Smooth muscle cell (in vitro differentiated cells): ENCODE measurements at regions not wholly inside any gene's neighbourhood (a gene's known extent, or its start where the extent isn't known, plus 50 kb on each side); places are given as distances from the start of the nearest gene placed in this dataset.

ENCODE experiments used
- DNase-seq: peaks from one replicate; lab custom pipeline; 2025; ENCODE audit not compliant: unreplicated experiment; lab: John Stamatoyannopoulos, UW
- H2AFZ ChIP-seq: fragments of 200-600 bp; sonication (generic); 2 replicates; pipeline ENCODE4 v1.6.0; 2016; ENCODE audit warnings: antibody characterized with exemption, low read depth, mild to moderate bottlenecking
- H3F3A ChIP-seq: fragments of 200-600 bp; sonication (generic); 2 replicates; pipeline ENCODE4 v1.6.0; 2017; ENCODE audit warnings: antibody characterized with exemption, low read depth
- H3K27ac ChIP-seq: fragments of 200-600 bp; sonication (generic); 2 replicates; pipeline ENCODE4 v1.5.1; 2016; ENCODE audit warnings: low read depth, mild to moderate bottlenecking
- H3K27me3 ChIP-seq: fragments of 200-600 bp; sonication (generic); 2 replicates; pipeline ENCODE4 v1.6.1; 2016; ENCODE audit warnings: low read depth, mild to moderate bottlenecking
- H3K36me3 ChIP-seq: fragments of 200-600 bp; sonication (generic); 2 replicates; pipeline ENCODE4 v1.5.1; 2016; ENCODE audit warnings: low read depth
- H3K4me1 ChIP-seq: fragments of 200-600 bp; sonication (generic); 2 replicates; pipeline ENCODE4 v1.5.1; 2016; ENCODE audit warnings: low read depth
- H3K4me2 ChIP-seq: fragments of 200-600 bp; sonication (generic); 2 replicates; pipeline ENCODE4 v1.6.0; 2016; ENCODE audit warnings: mild to moderate bottlenecking
- H3K4me3 ChIP-seq: fragments of 200-600 bp; sonication (generic); 2 replicates; pipeline ENCODE4 v1.5.1; 2016; ENCODE audit warnings: mild to moderate bottlenecking
- H3K79me2 ChIP-seq: fragments of 200-600 bp; sonication (generic); 2 replicates; pipeline ENCODE4 v1.6.0; 2016; ENCODE audit warnings: low read depth, mild to moderate bottlenecking
- H3K9ac ChIP-seq: fragments of 200-600 bp; sonication (generic); 2 replicates; pipeline ENCODE4 v1.6.0; 2016; ENCODE audit warnings: low read depth
- H3K9me3 ChIP-seq: fragments of 200-600 bp; sonication (generic); replicated peaks from 2 replicates; pipeline ENCODE4 v1.5.1; 2016; ENCODE audit warnings: low read depth
- H4K20me1 ChIP-seq: fragments of 200-600 bp; sonication (generic); 2 replicates; pipeline ENCODE4 v1.6.0; 2016; ENCODE audit warnings: low read depth
- WGBS: methylation state at CpG from one replicate; pipeline ENCODE4 v1.1.7; 2016; ENCODE audit warnings: low lambda C conversion rate; 5-methylcytosine and 5-hydroxymethylcytosine counted together
- TF ChIP-seq, protein P1 (sequence below): fragments of 200-600 bp; sonication (generic); IDR thresholded peaks from 2 replicates; pipeline ENCODE4 v1.5.1; 2017; ENCODE audit warnings: borderline replicate concordance, mild to moderate bottlenecking, antibody characterized with exemption; ENCODE audit not compliant: insufficient read depth, poor library complexity, severe bottlenecking

DNA sequence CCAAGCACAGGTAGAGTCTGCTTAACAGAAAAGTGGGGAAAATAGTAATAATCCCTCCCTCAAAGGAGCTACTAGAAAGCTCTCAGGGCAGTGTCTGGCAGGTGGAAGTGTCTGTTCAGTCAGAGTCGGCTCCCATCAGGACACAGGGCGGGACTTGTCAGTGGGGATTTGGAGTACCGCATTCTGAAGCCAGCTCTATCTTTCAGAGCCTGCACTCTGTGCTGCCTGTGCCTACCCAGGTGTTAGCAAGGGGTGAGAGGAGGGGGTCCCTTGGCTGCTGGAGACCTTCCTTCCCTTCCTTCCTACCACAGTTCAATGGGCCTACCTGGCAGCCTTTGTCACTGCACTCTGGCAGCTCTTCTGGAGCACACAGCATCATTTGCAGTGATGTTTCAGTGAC lies 615.5 kb downstream of the AJAP1 start:
- Histone ChIP-seq H3K27me3 (no peaks in the 10 kb centered on the region), H3F3A (no peaks in the 10 kb centered on the region), H4K20me1 (no peaks in the 10 kb centered on the region), H3K36me3 (no peaks in the 10 kb centered on the region), H2AFZ (no peak overlapping the region), H3K4me1 (peaks cover 14% of the 10 kb centered on the region), H3K4me3 (no peak overlapping the region), H3K9ac (no peak overlapping the region), H3K79me2 (no peaks in the 10 kb centered on the region), H3K9me3 (no peaks in the 10 kb centered on the region), H3K27ac (no peak overlapping the region), H3K4me2 (no peak overlapping the region)
- no peak for DNase-seq
- WGBS = 96% methylated on average over 3 of the region's 3 CpGs
- TF ChIP-seq, protein P1, sequence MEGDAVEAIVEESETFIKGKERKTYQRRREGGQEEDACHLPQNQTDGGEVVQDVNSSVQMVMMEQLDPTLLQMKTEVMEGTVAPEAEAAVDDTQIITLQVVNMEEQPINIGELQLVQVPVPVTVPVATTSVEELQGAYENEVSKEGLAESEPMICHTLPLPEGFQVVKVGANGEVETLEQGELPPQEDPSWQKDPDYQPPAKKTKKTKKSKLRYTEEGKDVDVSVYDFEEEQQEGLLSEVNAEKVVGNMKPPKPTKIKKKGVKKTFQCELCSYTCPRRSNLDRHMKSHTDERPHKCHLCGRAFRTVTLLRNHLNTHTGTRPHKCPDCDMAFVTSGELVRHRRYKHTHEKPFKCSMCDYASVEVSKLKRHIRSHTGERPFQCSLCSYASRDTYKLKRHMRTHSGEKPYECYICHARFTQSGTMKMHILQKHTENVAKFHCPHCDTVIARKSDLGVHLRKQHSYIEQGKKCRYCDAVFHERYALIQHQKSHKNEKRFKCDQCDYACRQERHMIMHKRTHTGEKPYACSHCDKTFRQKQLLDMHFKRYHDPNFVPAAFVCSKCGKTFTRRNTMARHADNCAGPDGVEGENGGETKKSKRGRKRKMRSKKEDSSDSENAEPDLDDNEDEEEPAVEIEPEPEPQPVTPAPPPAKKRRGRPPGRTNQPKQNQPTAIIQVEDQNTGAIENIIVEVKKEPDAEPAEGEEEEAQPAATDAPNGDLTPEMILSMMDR = no peak

DNA sequence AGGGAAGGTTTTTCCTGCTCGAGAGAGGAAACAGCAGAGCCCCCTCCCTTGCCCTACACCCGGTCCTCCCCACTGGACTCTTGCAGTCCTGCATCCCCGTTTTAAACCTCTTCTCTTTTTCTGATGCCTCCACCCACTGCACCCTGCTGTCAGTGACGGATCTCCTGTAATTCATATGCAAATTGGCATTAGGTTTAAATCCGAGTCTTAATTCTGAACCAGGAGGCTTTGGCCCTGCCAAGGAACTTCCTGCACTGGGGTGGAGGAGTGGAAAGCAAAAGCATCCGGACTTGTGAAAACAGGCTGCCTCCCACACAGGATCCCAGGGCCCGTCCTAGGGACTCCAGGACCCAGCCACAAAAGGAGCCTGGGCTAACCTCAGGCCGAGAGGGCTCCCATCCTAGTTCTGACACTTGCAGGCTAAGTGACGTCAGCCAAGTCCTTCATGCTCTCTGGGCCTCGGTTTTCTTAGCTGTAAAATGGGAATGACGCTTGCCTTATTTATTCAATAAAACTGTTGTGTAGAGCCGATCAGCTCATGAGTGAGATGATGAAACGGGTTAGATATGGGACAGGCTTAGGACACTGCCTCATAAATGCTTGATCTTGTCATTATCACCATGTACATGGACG lies 613.3 kb downstream of the AJAP1 start:
- H3K4me1 ChIP-seq = peaks cover 7% of the 10 kb centered on the region
- DNase-seq = no peak
- H3K4me2 ChIP-seq = no peak overlapping the region
- no peak overlapping the region for H3K27ac ChIP-seq
- no peaks in the 10 kb centered on the region for H3K9me3 ChIP-seq
- TF ChIP-seq, protein P1 = no peak
- H2AFZ ChIP-seq = no peak overlapping the region
- H3K27me3 ChIP-seq = no peaks in the 10 kb centered on the region
- no peak overlapping the region for H3K9ac ChIP-seq
- H3F3A ChIP-seq = no peaks in the 10 kb centered on the region
- H4K20me1 ChIP-seq = no peaks in the 10 kb centered on the region
- no peaks in the 10 kb centered on the region for H3K36me3 ChIP-seq
- H3K79me2 ChIP-seq = no peaks in the 10 kb centered on the region
- no peak overlapping the region for H3K4me3 ChIP-seq
- WGBS = 55% methylated on average over 14 of the region's 14 CpGs

DNA sequence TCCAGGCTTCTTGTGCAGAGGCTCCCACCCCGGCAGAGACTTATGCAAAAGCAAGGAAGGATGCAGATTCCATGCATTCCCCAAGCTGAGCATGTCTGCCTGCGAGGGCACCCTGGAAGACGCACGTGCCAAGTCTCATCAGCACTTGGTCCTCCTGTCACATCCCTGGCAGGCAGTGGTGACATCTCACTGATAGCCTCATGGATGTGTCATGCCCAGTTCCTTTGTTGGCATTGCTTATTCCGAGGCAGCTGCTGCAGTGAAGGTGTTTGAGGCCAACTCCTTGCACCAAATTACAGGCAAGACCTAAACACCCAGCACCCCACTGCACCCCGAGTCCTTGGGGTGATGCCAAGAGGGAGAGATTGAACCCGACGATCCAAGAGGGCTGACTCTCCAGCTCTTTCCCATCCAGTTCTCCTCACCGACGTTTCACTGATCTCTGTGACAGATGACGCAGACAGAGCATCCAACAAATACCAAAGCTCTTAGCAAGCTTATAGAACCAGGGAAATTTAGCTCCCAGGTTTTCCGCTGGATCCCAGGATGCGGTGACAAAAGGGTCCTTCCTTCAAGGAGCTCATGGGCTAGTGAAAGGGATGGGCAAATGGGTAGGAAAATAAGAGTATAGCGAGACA lies 611.1 kb downstream of the AJAP1 start:
- H2AFZ ChIP-seq = no peak overlapping the region
- no peaks in the 10 kb centered on the region for H4K20me1 ChIP-seq
- H3K79me2 ChIP-seq = no peaks in the 10 kb centered on the region
- WGBS = 76% methylated on average over 14 of the region's 14 CpGs
- TF ChIP-seq, protein P1 = no peak
- H3K4me1 ChIP-seq = peaks cover 7% of the 10 kb centered on the region
- H3K27ac ChIP-seq = no peak overlapping the region
- H3K9ac ChIP-seq = no peak overlapping the region
- H3K4me2 ChIP-seq = no peak overlapping the region
- no peaks in the 10 kb centered on the region for H3K36me3 ChIP-seq
- no peak for DNase-seq
- H3F3A ChIP-seq = no peaks in the 10 kb centered on the region
- no peaks in the 10 kb centered on the region for H3K9me3 ChIP-seq
- H3K4me3 ChIP-seq = no peak overlapping the region
- H3K27me3 ChIP-seq = no peaks in the 10 kb centered on the region

DNA sequence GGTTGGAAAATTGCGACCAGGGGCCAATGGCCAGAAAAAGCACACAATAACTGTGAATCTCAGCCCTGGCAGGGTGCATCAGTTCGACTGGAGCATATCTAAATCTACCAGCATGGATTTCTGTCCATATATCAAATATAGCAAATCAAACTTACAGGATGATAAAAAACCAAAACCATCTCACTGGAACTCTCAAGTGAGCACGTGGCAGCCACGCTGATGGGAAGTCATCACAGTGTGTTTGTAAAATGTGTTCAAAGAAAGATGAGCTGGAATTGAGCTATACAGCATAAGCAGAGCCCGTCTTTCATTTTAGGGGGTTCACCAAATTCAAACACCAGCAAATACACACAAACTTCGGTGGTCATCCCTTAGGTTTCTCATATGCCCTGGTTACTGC lies 610.1 kb downstream of the AJAP1 start:
- DNase-seq = no peak
- Histone ChIP-seq H3F3A (no peaks in the 10 kb centered on the region), H3K4me2 (no peak overlapping the region), H3K27me3 (no peaks in the 10 kb centered on the region), H3K4me3 (no peak overlapping the region), H2AFZ (no peak overlapping the region), H4K20me1 (no peaks in the 10 kb centered on the region), H3K36me3 (no peaks in the 10 kb centered on the region), H3K79me2 (no peaks in the 10 kb centered on the region), H3K9me3 (no peaks in the 10 kb centered on the region), H3K4me1 (peaks cover 7% of the 10 kb centered on the region), H3K27ac (no peak overlapping the region), H3K9ac (no peak overlapping the region)
- 83% methylated on average over 6 of the region's 6 CpGs for WGBS
- TF ChIP-seq, protein P1 = no peak
